ENCODE measurements at regions not wholly inside any gene's neighbourhood (a gene's known extent, or its start where the extent isn't known, plus 50 kb on each side); places are given as distances from the start of the nearest gene placed in this dataset.

- no peaks in the 10 kb centered on the region for H3K27me3 ChIP-seq (replicated peaks; ENCODE audit: insufficient read depth)
- H3K4me3 ChIP-seq = no peak overlapping the region
- H3K4me1 ChIP-seq (ENCODE audit: control insufficient read depth in 1 of 2, low read depth in 2 of 2) = no peaks in the 10 kb centered on the region
- DNase-seq (ENCODE audit: low spot score) (no peak), ATAC-seq (ENCODE audit: insufficient number of reproducible peaks, low FRiP score, low read depth) (no peak)
- peaks cover 2% of the 10 kb centered on the region for H3K9me3 ChIP-seq
- H3K36me3 ChIP-seq = no peaks in the 10 kb centered on the region
- no peak overlapping the region for H3K27ac ChIP-seq
- no peak for TF ChIP-seq CTCF (IDR thresholded peaks at IDR 0.05)
These were observed 633.6 kb upstream of the FAT3 start for GRCh38 chr11:91591021-91591420.

DNA sequence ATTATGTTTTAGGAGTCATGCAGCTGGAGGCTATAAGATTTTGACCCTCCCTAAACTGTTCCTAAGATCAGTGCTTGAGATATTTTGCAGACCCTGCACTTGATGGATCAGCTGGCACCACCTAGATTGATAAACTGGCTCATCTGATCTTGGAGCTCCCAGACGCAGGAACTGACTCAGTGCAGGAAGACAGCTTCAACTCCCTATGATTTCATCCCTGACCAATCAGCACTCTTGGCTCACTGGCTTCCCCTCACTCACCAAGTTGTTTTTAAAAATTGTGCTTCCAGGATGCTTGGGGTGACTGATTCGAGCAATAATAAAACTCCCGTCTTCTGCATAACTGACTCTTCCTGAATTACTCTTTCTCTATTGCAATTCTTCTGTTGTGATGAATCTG is 637.5 kb upstream of the FAT3 start:
- no peak for DNase-seq (ENCODE audit: low spot score)
- Histone ChIP-seq H3K27me3 (replicated peaks; ENCODE audit: insufficient read depth) (no peaks in the 10 kb centered on the region), H3K9me3 (peaks cover 2% of the 10 kb centered on the region), H3K4me3 (no peak overlapping the region), H3K36me3 (no peaks in the 10 kb centered on the region), H3K27ac (no peak overlapping the region), H3K4me1 (ENCODE audit: control insufficient read depth in 1 of 2, low read depth in 2 of 2) (no peaks in the 10 kb centered on the region)
- no peak for TF ChIP-seq CTCF (IDR thresholded peaks at IDR 0.05)
- ATAC-seq (ENCODE audit: insufficient number of reproducible peaks, low FRiP score, low read depth) = no peak

GRCh38 chr11:91585035-91585801 is 639.4 kb upstream of the FAT3 start:
- H3K4me1 ChIP-seq (ENCODE audit: control insufficient read depth in 1 of 2, low read depth in 2 of 2) = no peaks in the 10 kb centered on the region
- no peak overlapping the region for H3K4me3 ChIP-seq
- no peak overlapping the region for H3K27ac ChIP-seq
- ATAC-seq (ENCODE audit: insufficient number of reproducible peaks, low FRiP score, low read depth) (no peak), DNase-seq (ENCODE audit: low spot score) (no peak)
- H3K9me3 ChIP-seq = no peaks in the 10 kb centered on the region
- no peak for TF ChIP-seq CTCF (IDR thresholded peaks at IDR 0.05)
- no peaks in the 10 kb centered on the region for H3K27me3 ChIP-seq (replicated peaks; ENCODE audit: insufficient read depth)
- no peaks in the 10 kb centered on the region for H3K36me3 ChIP-seq

DNA sequence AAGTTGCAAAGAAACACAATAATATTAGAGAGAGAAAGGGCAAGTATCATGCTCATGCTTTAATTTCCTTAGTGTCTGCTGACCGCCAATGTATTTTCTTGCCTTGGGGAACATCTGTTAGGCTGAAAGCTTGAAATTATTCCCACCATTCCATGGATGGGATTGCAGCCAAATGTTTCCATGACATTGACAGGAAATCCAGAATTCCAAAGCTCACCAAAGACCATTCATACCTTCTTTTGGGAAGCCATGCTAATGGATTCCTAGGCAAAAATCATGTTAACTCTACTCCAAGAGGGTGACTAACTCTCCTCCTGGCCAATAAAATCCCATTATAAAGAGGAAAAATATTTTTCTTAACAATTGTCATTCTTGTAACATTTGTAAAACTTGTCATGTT is 661.4 kb upstream of the FAT3 start:
- no peak overlapping the region for H3K4me3 ChIP-seq
- no peaks in the 10 kb centered on the region for H3K27me3 ChIP-seq (replicated peaks; ENCODE audit: insufficient read depth)
- TF ChIP-seq CTCF (IDR thresholded peaks at IDR 0.05) = no peak
- DNase-seq (ENCODE audit: low spot score) (no peak), ATAC-seq (ENCODE audit: insufficient number of reproducible peaks, low FRiP score, low read depth) (no peak)
- no peaks in the 10 kb centered on the region for H3K36me3 ChIP-seq
- H3K9me3 ChIP-seq = no peaks in the 10 kb centered on the region
- H3K4me1 ChIP-seq (ENCODE audit: control insufficient read depth in 1 of 2, low read depth in 2 of 2) = no peaks in the 10 kb centered on the region
- H3K27ac ChIP-seq = no peak overlapping the region

- H3K36me3 ChIP-seq = no peaks in the 10 kb centered on the region
- H3K4me1 ChIP-seq (ENCODE audit: control insufficient read depth in 1 of 2, low read depth in 2 of 2) = no peaks in the 10 kb centered on the region
- H3K27me3 ChIP-seq (replicated peaks; ENCODE audit: insufficient read depth) = no peaks in the 10 kb centered on the region
- DNase-seq (ENCODE audit: low spot score) = no peak
- H3K9me3 ChIP-seq = no peaks in the 10 kb centered on the region
- ATAC-seq (ENCODE audit: insufficient number of reproducible peaks, low FRiP score, low read depth) = no peak
- no peak for TF ChIP-seq CTCF (IDR thresholded peaks at IDR 0.05)
- no peak overlapping the region for H3K27ac ChIP-seq
- H3K4me3 ChIP-seq = no peak overlapping the region
These were observed 664.2 kb upstream of the FAT3 start for GRCh38 chr11:91560434-91560833.
